IPS DF 6.9 (cell line): ENCODE measurements at regions not wholly inside any gene's neighbourhood (a gene's known extent, or its start where the extent isn't known, plus 50 kb on each side); places are given as distances from the start of the nearest gene placed in this dataset.
"Not testable (repeated sequence)": the region's sequence is repeated elsewhere in the genome, so short reads cannot be mapped to it uniquely, and the experiment has no call there.

Experiments
- DNase-seq: peaks from one replicate; pipeline ENCODE4 v3.0.0-alpha.2; 2013; ENCODE audit warnings: low read depth, low spot score
- H3K27ac ChIP-seq: one replicate; pipeline ENCODE4 v1.5.1; 2013; ENCODE audit warnings: low read length, control low read depth
- H3K27me3 ChIP-seq: 2 replicates; pipeline ENCODE4 v1.6.1; 2013; ENCODE audit warnings: mild to moderate bottlenecking, low read length; ENCODE audit not compliant: control insufficient read depth, insufficient read depth
- H3K36me3 ChIP-seq: 2 replicates; pipeline ENCODE4 v1.6.1; 2013; ENCODE audit warnings: low read length; ENCODE audit not compliant: control insufficient read depth, insufficient read depth
- H3K4me1 ChIP-seq: 2 replicates; pipeline ENCODE4 v1.6.1; 2013; ENCODE audit warnings: low read length; ENCODE audit not compliant: control insufficient read depth, insufficient read depth
- H3K4me3 ChIP-seq: 2 replicates; pipeline ENCODE4 v1.5.1; 2013; ENCODE audit warnings: mild to moderate bottlenecking, low read length
- H3K9me3 ChIP-seq: 2 replicates; pipeline ENCODE4 v1.6.1; 2013; ENCODE audit warnings: low read length, inconsistent platforms; ENCODE audit not compliant: control insufficient read depth, insufficient read depth
- WGBS: extraction: QIAGEN DNeasy Blood & Tissue Kit; methylation state at CpG from one replicate; pipeline ENCODE4 v1.1.7; 2013; ENCODE audit warnings: mixed read lengths, missing lambda C conversion rate; ENCODE audit not compliant: insufficient read length, insufficient coverage; 5-methylcytosine and 5-hydroxymethylcytosine counted together

DNA sequence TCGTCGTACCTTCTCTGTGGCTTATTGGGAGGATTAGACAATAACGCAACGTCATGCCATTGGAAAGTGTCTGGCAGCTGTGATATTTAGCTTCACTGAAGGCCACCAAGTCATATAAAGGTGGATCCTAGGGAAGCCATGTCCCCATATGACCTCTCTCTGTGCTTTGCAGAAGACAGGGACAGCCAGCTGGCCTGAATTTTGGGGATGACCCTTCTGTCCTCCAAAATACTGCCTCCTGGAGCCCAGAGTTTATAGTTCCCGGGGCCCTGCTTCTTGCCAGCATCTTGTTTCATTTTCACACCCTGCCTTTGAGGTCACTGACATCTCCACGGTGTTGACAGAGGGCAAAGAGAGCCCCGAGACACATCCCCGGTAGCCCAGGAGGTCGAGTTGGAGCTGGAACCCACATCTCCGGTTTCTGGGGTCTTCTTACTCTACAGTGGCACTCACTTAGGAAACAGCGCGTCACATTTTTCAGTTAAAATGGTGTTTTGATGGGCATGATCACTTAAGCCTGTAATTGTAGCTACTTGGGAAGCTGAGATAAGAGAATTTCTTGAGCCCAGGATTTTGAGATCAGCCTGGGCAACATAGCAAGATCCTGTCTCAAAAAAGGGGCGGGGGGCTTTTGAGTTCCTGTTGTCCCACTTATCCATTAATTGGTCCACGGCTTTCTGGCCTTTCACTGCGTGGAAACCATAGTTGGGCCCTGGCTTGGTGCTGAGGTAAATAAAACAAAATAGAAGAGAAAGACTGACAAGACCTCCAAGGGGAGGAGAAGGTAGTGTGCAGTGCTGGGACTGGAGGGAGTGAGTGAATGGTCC lies 101.1 kb downstream of the DDX1 start:
- no peak overlapping the region for H3K27ac ChIP-seq
- H3K27me3 ChIP-seq = no peaks in the 10 kb centered on the region
- whole genome bisulfite sequencing = no CpG with 5 or more reads among the region's 15 CpGs
- no peaks in the 10 kb centered on the region for H3K4me1 ChIP-seq
- no peak for DNase-seq
- H3K36me3 ChIP-seq = no peaks in the 10 kb centered on the region
- H3K4me3 ChIP-seq = no peak overlapping the region
- no peaks in the 10 kb centered on the region for H3K9me3 ChIP-seq

DNA sequence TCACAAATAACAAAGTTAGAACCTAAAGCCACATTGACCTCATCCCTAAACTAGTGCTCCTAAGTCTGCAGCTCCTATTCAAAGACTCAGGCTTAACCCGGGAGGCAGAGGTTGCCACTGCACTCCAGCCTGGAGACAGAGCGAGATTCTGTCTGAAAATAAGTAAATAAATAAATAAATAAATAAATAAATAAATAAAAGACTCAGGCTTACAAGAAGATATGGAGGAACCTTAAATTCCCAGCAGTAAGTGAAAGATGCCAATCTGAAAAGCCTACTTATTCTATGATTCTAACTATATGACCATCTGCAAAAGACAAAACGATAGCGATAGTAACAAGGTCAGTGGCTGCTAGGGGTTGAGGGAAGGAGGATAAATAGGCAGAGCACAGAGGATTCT lies 101.7 kb downstream of the DDX1 start:
- no CpG with 5 or more reads among the region's 4 CpGs for WGBS
- H3K9me3 ChIP-seq = no peaks in the 10 kb centered on the region

DNA sequence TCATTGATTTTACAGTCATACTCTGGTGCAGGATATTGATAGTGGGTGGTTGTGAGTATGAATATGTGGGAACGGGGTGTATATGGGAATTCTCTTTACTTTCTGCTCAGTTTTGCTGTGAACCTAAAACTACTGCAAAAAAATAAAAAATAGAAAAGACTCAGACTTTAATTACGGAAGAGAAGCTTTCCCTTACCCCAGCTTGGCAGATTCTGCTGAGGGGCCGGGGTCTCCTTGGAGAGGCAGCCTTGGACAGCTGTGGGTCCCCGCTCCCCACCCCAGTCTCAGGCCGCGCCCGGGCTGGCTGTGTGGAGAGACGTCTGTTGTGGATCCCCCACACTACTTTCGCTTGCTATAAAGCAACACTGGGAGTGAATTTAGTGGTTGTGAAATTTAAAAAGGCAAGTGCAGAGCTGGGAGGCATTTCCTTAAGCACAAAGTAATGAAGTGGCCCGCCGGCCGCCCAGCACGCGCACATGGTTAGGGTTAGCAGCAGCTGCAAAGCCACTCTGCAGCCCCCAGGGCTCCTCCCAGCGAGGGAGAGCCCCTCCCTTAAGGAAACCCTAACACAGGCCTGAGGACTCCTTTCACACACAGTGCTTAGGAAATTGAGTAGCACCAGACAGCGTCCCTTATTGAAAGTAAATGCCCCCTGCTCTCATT lies 102.4 kb downstream of the DDX1 start:
- Histone ChIP-seq H3K27me3 (no peaks in the 10 kb centered on the region), H3K36me3 (no peaks in the 10 kb centered on the region), H3K4me3 (no peak overlapping the region), H3K4me1 (peaks cover 1% of the 10 kb centered on the region; the same call in 1 of the 2 replicates), H3K27ac (no peak overlapping the region), H3K9me3 (no peaks in the 10 kb centered on the region)
- WGBS = 100% methylated on average over 1 of the region's 16 CpGs
- no peak for DNase-seq

More for the DNA sequence above, 101.7 kb downstream of the DDX1 start:
- H3K36me3 ChIP-seq = no peaks in the 10 kb centered on the region
- DNase-seq = no peak
- H3K4me3 ChIP-seq = no peak overlapping the region
- no peaks in the 10 kb centered on the region for H3K27me3 ChIP-seq
- H3K4me1 ChIP-seq = peaks cover 1% of the 10 kb centered on the region; the same call in 1 of the 2 replicates
- no peak overlapping the region for H3K27ac ChIP-seq

DNA sequence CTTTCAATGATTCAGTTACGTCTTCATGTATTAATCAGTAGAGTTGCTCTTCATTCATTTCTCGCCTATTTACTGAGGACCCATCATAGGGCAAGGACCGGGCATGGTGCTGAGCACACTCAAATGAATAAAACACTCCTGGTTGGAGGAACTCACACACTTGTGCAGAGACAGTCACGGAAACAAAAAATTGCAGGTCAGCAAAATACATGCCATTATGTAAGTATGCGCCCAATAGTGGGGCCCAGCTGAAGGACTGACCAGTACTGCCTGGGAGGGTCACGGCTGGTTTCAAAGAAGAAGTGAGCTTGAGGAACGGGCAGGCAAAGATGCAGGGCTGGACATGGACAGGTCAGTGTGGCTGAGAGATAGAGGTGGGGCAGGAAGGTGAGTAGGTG lies 102.9 kb downstream of the DDX1 start:
- no peaks in the 10 kb centered on the region for H3K27me3 ChIP-seq
- no peak overlapping the region for H3K4me3 ChIP-seq
- DNase-seq = no peak
- peaks cover 1% of the 10 kb centered on the region; the same call in 1 of the 2 replicates for H3K4me1 ChIP-seq
- H3K36me3 ChIP-seq = no peaks in the 10 kb centered on the region
- no peaks in the 10 kb centered on the region for H3K9me3 ChIP-seq
- no CpG with 5 or more reads among the region's 7 CpGs for WGBS
- no peak overlapping the region for H3K27ac ChIP-seq

DNA sequence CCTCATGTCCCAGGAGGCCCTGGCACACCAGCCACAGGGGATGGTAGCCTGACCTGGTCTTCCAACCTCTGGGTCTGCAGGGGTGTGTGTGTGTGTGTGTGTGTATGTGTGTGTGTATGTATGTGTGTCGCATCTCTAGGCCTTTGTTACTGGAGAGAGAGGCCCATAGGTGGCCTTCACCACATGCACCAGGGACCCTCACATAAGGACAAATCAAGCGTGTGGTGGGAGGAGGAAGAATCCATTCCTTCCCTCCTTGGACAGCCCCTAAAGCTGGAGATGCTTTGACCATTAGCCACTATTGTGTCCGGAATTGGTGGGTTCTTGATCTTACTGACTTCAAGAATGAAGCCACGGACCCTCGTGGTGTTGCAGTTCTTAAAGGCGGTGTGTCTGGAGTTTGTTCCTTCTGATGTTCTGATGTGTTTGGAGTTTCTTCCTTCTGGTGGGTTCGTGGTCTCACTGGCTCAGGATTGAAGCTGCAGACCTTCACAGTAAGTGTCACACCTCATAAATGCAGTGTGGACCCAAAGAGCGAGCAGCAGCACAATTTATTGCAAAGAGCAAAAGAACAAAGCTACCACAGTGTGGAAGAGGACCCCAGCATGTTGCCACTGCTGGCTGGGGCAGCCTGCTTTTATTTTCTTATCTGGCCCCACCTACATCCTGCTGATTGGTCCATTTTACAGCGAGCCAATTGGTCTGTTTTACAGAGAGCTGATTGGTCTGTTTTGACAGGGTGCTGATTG lies 104.1 kb downstream of the DDX1 start:
- Histone ChIP-seq H3K36me3 (no peaks in the 10 kb centered on the region), H3K27me3 (no peaks in the 10 kb centered on the region), H3K4me1 (peaks cover 1% of the 10 kb centered on the region; the same call in 1 of the 2 replicates), H3K9me3 (no peaks in the 10 kb centered on the region), H3K27ac (no peak overlapping the region), H3K4me3 (no peak overlapping the region)
- no peak for DNase-seq
- no CpG with 5 or more reads among the region's 9 CpGs for WGBS

GRCh38 chr2:15696606-15697170 lies 105.0 kb downstream of the DDX1 start:
- not testable (repeated sequence) for H3K27me3 ChIP-seq, H3K36me3 ChIP-seq, H3K4me3 ChIP-seq, H3K27ac ChIP-seq, H3K9me3 ChIP-seq, DNase-seq, H3K4me1 ChIP-seq
- WGBS = no CpG with 5 or more reads among the region's 32 CpGs

- no CpG with 5 or more reads among the region's 2 CpGs for WGBS
- H3K4me3 ChIP-seq = no peak overlapping the region
- H3K27ac ChIP-seq = no peak overlapping the region
- H3K27me3 ChIP-seq = no peaks in the 10 kb centered on the region
- DNase-seq = no peak
- H3K4me1 ChIP-seq = peaks cover 1% of the 10 kb centered on the region; the same call in 1 of the 2 replicates
- H3K9me3 ChIP-seq = no peaks in the 10 kb centered on the region
- no peaks in the 10 kb centered on the region for H3K36me3 ChIP-seq
Observed at GRCh38 chr2:15700131-15700530, 108.5 kb downstream of the DDX1 start.

- H3K27ac ChIP-seq = no peak overlapping the region
- no CpG with 5 or more reads among the region's 7 CpGs for WGBS
- no peak overlapping the region for H3K4me3 ChIP-seq
- no peaks in the 10 kb centered on the region for H3K36me3 ChIP-seq
- H3K27me3 ChIP-seq = no peaks in the 10 kb centered on the region
- H3K9me3 ChIP-seq = no peaks in the 10 kb centered on the region
- H3K4me1 ChIP-seq = peaks cover 1% of the 10 kb centered on the region; the same call in 1 of the 2 replicates
- DNase-seq = no peak
Observed at GRCh38 chr2:15700599-15701340, 109.1 kb downstream of the DDX1 start.

- H3K27ac ChIP-seq = no peak overlapping the region
- H3K9me3 ChIP-seq = no peaks in the 10 kb centered on the region
- no peaks in the 10 kb centered on the region for H3K36me3 ChIP-seq
- H3K4me3 ChIP-seq = no peak overlapping the region
- no peak for DNase-seq
- no peaks in the 10 kb centered on the region for H3K27me3 ChIP-seq
- WGBS = no CpG with 5 or more reads among the region's 11 CpGs
- peaks cover 1% of the 10 kb centered on the region; the same call in 1 of the 2 replicates for H3K4me1 ChIP-seq
Observed at GRCh38 chr2:15701341-15701907, 109.8 kb downstream of the DDX1 start.
